NCI-H748 treated with DMSO at 0.1 percent for 48 hours (cell line): ENCODE measurements at regions not wholly inside any gene's neighbourhood (a gene's known extent, or its start where the extent isn't known, plus 50 kb on each side); places are given as distances from the start of the nearest gene placed in this dataset.
"Not testable (repeated sequence)": the region's sequence is repeated elsewhere in the genome, so short reads cannot be mapped to it uniquely, and the experiment has no call there.

Source experiments
- DNase-seq: peaks from one replicate; lab custom pipeline; 2025; lab: John Stamatoyannopoulos, UW

DNA sequence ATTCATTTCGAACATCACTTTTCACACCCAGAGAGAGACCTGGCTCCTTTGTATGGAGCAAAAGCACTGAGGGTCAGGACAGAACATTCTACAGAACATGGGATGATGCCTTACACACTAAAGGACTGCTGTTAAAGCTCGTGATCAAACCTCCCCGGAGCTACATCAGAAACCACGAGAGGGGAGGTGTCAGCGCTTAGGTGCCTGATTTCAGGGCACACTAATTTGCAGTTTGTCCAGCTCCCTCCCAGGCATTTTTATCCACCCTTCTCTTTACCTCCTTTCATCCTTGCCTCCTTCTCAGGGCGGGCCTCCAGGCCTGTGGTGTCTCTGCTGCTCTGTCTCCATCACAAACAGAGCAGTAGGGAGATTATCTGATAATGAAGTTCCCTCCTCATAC, 127.5 kb downstream of the VPREB1 start:
- no peak for DNase-seq

- no peak for DNase-seq
These were observed 129.6 kb downstream of the VPREB1 start for GRCh38 chr22:22374163-22374562.

GRCh38 chr22:22374579-22374978, 130.0 kb downstream of the VPREB1 start:
- no peak for DNase-seq

GRCh38 chr22:22375576-22376351, 131.2 kb downstream of the VPREB1 start:
- DNase-seq = no peak

GRCh38 chr22:22376352-22376706, 131.7 kb downstream of the VPREB1 start:
- no peak for DNase-seq

GRCh38 chr22:22376884-22377283, 131.7 kb downstream of the ZNF280B start:
- DNase-seq = not testable (repeated sequence)

GRCh38 chr22:22377335-22377734, 131.2 kb downstream of the ZNF280B start:
- DNase-seq = no peak

GRCh38 chr22:22378446-22379415, 129.8 kb downstream of the ZNF280B start:
- DNase-seq = no peak

GRCh38 chr22:22380098-22381030, 128.2 kb downstream of the ZNF280B start:
- DNase-seq = no peak

- not testable (repeated sequence) for DNase-seq
These were observed 127.2 kb downstream of the ZNF280B start for GRCh38 chr22:22381292-22381691.

DNA sequence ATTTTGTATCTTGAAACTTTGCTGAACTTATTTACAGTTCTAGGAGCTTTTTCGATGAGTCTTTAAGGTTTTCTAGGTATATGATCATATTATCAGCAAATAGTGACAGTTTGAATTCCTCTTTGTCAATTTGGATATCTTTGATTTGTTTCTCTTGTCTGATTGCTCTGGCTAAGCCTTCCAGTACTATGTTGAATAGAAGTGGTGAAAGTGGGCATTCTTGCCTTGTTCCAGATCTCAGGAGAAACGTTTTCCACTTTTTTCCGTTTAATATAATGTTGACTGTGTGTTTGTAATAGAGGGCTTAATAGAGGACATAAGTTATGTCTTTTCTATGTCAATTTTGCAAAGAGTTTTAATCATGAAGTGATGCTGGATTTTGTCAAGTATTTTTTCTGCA, 124.3 kb downstream of the ZNF280B start:
- no peak for DNase-seq

DNA sequence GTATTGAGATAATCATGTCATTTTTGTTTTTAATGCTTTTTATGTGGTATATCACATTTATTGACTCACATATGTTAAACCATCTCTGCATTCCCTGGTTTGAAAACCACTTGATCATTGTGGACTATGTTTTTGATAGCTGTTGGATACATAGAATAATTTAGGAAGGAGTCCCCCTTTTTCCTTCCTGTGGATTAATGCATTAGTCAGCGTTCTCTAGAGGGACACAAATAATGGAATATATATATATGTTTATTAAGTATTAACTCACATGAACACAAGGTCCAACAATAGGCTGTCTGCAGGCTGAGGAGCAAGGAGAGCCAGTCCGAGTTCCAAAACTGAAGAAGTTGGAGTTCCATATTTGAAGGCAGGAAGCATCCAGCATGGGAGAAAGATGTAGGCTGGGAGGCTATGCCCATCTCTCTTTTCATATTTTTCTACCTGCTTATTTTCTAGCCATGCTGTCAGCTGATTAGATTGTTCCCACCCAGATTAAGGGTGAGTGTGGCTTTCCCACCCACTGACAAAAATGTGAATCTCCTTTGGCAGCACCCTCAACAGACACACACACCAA, 123.8 kb downstream of the ZNF280B start:
- no peak for DNase-seq

GRCh38 chr22:22386602-22387385, 121.7 kb downstream of the ZNF280B start:
- DNase-seq = peak; percentile 81

DNA sequence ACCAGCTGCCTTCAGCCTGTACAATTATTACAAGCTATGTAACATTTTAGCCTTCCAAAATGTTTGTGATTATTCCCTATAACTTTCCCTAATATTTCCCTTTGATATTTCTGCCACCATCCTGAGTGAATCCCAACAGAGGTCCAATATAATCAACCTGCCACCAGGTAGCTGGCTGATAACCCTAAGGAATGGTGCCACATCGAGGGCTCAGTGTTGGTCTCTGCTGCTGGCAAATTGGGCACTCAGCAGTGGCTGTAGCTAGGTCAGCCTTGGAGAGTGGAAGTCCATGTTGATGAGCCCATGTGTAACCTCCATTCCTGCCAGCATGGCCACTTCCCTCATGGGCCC, 121.2 kb downstream of the ZNF280B start:
- DNase-seq = no peak

GRCh38 chr22:22388090-22388489, 120.5 kb downstream of the ZNF280B start:
- no peak for DNase-seq

DNA sequence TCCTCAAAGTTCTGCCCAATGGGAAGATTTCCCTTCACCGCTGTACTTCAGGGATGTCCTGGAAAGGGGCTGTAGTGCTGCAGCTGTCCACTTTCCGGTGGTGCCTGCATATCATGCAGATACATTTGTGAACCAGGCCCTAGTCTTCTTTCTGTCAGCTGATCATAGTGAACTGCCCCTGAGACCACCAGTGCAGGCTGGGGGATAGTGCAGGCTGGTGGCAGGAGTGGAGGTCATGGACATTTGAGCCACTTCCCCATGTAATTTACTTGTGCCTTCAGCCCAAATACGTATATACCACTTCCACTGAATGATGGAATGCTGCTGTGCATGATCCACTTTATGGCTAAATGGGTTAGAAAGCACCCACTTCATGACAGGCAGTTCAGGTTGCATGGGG, 120.0 kb downstream of the ZNF280B start:
- DNase-seq = no peak

DNA sequence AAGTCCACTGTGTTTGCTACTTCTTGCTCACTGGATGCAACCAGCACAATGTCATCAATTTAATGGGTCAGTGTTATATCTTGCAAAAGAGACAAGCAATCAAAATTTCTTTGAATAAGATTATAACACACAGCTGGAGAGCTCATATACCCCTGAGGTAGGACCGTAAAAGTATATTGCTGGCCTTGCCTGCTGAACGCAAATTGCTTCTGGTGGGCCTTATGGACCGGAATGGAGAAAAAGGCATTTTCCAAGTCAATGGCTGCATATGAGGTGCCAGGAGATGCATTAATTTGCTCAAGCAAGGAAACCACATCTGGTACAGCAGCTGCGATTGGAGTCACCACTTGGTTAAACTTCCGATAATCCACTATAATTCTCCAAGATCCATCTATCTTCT, 119.1 kb downstream of the ZNF280B start:
- no peak for DNase-seq

DNA sequence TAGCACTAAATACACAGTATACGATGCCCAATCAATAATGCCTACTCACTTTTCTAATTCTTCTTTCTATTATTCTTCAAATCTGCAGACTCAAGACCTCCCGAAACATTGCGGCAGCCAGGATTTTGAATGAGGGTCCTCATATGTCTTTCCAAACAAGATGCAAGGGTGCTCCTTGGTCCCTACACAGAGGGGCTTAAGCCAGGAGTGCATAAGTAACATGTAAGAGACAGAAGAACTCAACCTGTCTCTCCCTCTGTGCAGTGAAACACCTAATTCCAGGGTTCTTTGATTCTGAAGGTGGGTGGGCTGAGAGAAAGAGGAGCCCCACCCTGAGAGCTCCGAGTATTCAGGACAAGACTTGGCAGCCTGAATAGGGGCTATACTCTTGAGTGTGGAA, 117.6 kb downstream of the ZNF280B start:
- no peak for DNase-seq

DNA sequence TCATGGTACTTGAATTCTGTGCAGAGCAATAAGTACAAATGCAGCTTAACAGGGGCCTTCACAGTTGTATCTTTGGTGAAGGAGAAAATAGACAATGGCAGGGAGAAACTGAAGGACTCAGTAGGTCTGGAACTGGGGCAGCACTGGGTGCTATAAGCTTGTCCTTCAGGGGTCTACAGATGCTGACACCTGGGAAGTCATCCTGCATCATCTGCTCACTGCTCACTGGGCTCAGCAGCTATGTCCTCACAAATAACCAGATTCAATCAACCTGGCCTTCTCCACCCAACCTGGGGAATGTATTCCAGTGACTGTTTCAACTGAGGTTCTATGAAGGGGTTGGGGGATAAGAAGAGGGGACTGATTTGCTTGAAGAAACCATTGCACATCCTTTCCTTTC, 117.0 kb downstream of the ZNF280B start:
- no peak for DNase-seq

DNA sequence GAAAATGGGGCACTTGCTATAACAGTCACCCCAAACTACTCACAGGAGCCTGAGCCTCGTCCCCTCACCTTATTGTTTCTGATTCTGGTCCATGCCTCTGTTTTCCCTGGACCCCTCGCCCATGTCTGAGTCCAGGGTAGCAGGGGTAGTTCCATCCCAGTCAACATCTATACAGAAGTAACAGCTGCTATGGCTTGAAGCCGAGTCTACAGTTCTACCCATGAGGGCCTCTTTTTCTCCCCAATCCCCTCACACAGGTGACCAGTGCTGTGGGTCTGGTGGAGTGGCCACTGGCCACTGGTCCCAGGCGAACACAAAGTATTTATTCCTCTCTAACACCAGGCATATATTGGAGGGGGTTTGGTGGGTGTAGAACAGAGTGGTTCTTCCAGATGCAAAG, 116.4 kb downstream of the ZNF280B start:
- DNase-seq = no peak

DNA sequence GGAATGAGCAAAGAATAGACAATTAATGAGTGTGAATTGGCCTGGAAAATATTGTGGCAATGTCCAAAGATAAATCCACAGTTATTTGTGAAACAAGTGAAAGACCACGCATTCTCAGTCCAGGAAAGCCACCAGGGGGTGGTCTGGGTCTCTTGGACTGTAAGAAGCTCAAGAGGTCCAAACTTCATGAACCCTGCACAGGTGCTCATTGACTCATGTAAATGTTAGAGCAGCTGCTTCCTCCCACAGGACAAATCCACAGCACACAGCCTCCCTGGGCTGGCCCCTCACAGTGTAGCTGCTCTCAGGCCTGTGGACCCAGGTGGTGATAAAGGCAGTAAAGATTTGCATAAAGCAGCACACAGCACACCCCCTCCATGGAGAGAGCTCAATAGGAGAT, 114.0 kb downstream of the ZNF280B start:
- no peak for DNase-seq
